ENCODE measurements at regions not wholly inside any gene's neighbourhood (a gene's known extent, or its start where the extent isn't known, plus 50 kb on each side); places are given as distances from the start of the nearest gene placed in this dataset.

- no peaks in the 10 kb centered on the region for H3K36me3 ChIP-seq (ENCODE audit: control insufficient read depth, insufficient read depth, low read length)
- H3K27ac ChIP-seq (ENCODE audit: low read length), result no peak overlapping the region
- H3K4me1 ChIP-seq (ENCODE audit: control insufficient read depth, insufficient read depth, low read length), result no peaks in the 10 kb centered on the region
- peaks cover 29% of the 10 kb centered on the region for H3K27me3 ChIP-seq (ENCODE audit: control insufficient read depth, insufficient read depth, low read length)
- no peak overlapping the region for H3K4me3 ChIP-seq (ENCODE audit: low read depth in 2 of 2, low read length in 2 of 2)
- in situ Hi-C loops (cut with HindIII; ENCODE audit: low pct_unique_long_range_greater_than_20kb, low sequenced_read_pairs), result no loop called here
- no peak for DNase-seq (ENCODE audit: low read depth, low spot score)
- POLR2A ChIA-PET, result no interaction called here
- no TSS peak for BruUV-seq (replicated peaks)
- no peak for TF ChIP-seq REST (IDR thresholded peaks at IDR 0.05; ENCODE audit: insufficient read depth in 1 of 2, low read depth in 2 of 2, low read length in 1 of 2)
- TF ChIP-seq CTCF (IDR thresholded peaks at IDR 0.05), result no peak
- no peak for TF ChIP-seq SIN3A (IDR thresholded peaks at IDR 0.05; ENCODE audit: borderline replicate concordance, insufficient read depth, low read depth, low read length)
- no peak for TF ChIP-seq POLR2AphosphoS5 (IDR thresholded peaks at IDR 0.05; ENCODE audit: low read depth, low read length)
- TF ChIP-seq TCF7L2 (IDR thresholded peaks at IDR 0.05; ENCODE audit: low read depth, low read length), result no peak
- CTCF ChIA-PET, result no interaction called here
- no peak for ATAC-seq
- intact Hi-C loops (cut with micrococcal nuclease; ENCODE audit: unreplicated experiment), result no loop called here
- no peaks in the 10 kb centered on the region for H3K9me3 ChIP-seq (ENCODE audit: control insufficient read depth, insufficient read depth, low read depth, low read length)
Measured at GRCh38 chr12:31203261-31203660, 122.7 kb downstream of the SINHCAF start.

GRCh38 chr12:31205054-31205453 is 120.9 kb downstream of the SINHCAF start:
- POLR2A ChIA-PET, result no interaction called here
- in situ Hi-C loops (cut with HindIII; ENCODE audit: low pct_unique_long_range_greater_than_20kb, low sequenced_read_pairs), result no loop called here
- Histone ChIP-seq H3K4me3 (ENCODE audit: low read depth in 2 of 2, low read length in 2 of 2) (no peak overlapping the region), H3K27me3 (ENCODE audit: control insufficient read depth, insufficient read depth, low read length) (peaks cover 29% of the 10 kb centered on the region), H3K36me3 (ENCODE audit: control insufficient read depth, insufficient read depth, low read length) (no peaks in the 10 kb centered on the region), H3K4me1 (ENCODE audit: control insufficient read depth, insufficient read depth, low read length) (no peaks in the 10 kb centered on the region), H3K27ac (ENCODE audit: low read length) (no peak overlapping the region), H3K9me3 (ENCODE audit: control insufficient read depth, insufficient read depth, low read depth, low read length) (no peaks in the 10 kb centered on the region)
- no TSS peak for BruUV-seq (replicated peaks)
- intact Hi-C loops (cut with micrococcal nuclease; ENCODE audit: unreplicated experiment), result no loop called here
- CTCF ChIA-PET, result no interaction called here
- no peak for TF ChIP-seq REST (IDR thresholded peaks at IDR 0.05; ENCODE audit: insufficient read depth in 1 of 2, low read depth in 2 of 2, low read length in 1 of 2)
- TF ChIP-seq TCF7L2 (IDR thresholded peaks at IDR 0.05; ENCODE audit: low read depth, low read length), result no peak
- no peak for TF ChIP-seq CTCF (IDR thresholded peaks at IDR 0.05)
- DNase-seq (ENCODE audit: low read depth, low spot score), result no peak
- no peak for ATAC-seq
